Fibroblast of lung (primary cell): ENCODE measurements at regions not wholly inside any gene's neighbourhood (a gene's known extent, or its start where the extent isn't known, plus 50 kb on each side); places are given as distances from the start of the nearest gene placed in this dataset.
"Not testable (repeated sequence)": the region's sequence is repeated elsewhere in the genome, so short reads cannot be mapped to it uniquely, and the experiment has no call there.

Experiments used
- DNase-seq, 2 donors: peaks; one replicate each; pipeline versions ENCODE4 v3.0.0 to v3.0.0-alpha.2; 2010; ENCODE audit warnings: low read depth in 2 of 2
- H2AFZ ChIP-seq: 2 replicates; pipeline ENCODE4 v1.5.1; 2012; ENCODE audit warnings: low read length, control low read depth, inconsistent platforms
- H3K27ac ChIP-seq: 2 replicates; pipeline ENCODE4 v1.5.1; 2011; ENCODE audit warnings: low read length, control low read depth; ENCODE audit not compliant: insufficient read depth
- H3K27me3 ChIP-seq: 2 replicates; pipeline ENCODE4 v1.5.1; 2011; ENCODE audit warnings: mild to moderate bottlenecking, low read length; ENCODE audit not compliant: control insufficient read depth, insufficient read depth
- H3K36me3 ChIP-seq: 2 replicates; pipeline ENCODE4 v1.5.1; 2011; ENCODE audit warnings: low read length; ENCODE audit not compliant: control insufficient read depth, insufficient read depth
- H3K4me1 ChIP-seq: 2 replicates; pipeline ENCODE4 v1.5.1; 2011; ENCODE audit warnings: low read length; ENCODE audit not compliant: control insufficient read depth, insufficient read depth; ENCODE audit errors: extremely low read depth
- H3K4me2 ChIP-seq: 2 replicates; pipeline ENCODE4 v1.5.1; 2011; ENCODE audit warnings: low read length, control low read depth; ENCODE audit not compliant: insufficient read depth; ENCODE audit errors: extremely low read depth
- H3K4me3 ChIP-seq, 4 experiments: fragments of 200-600 bp in 1 of 4; sonication (generic) in 1 of 4; replicated peaks in 1 of 4; 2 replicates each; pipeline ENCODE4 v1.5.1; 2011 to 2016; ENCODE audit warnings: low read length in 4 of 4, low read depth in 3 of 4, mild to moderate bottlenecking in 3 of 4, control low read depth in 2 of 4, inconsistent platforms in 1 of 4, mixed read lengths in 1 of 4; ENCODE audit not compliant: insufficient read depth in 1 of 4; ENCODE audit errors: control extremely low read depth in 1 of 4
- H3K79me2 ChIP-seq: 2 replicates; pipeline ENCODE4 v1.5.1; 2012; ENCODE audit warnings: mild to moderate bottlenecking, low read length, inconsistent platforms; ENCODE audit not compliant: control insufficient read depth, insufficient read depth
- H3K9ac ChIP-seq: 2 replicates; pipeline ENCODE4 v1.5.1; 2011; ENCODE audit warnings: mild to moderate bottlenecking, low read length, control low read depth; ENCODE audit not compliant: insufficient read depth
- H3K9me3 ChIP-seq: 2 replicates; pipeline ENCODE4 v1.5.1; 2012; ENCODE audit warnings: low read depth, low read length; ENCODE audit not compliant: control insufficient read depth, insufficient read depth
- H4K20me1 ChIP-seq: 2 replicates; pipeline ENCODE4 v1.5.1; 2011; ENCODE audit warnings: low read length; ENCODE audit not compliant: control insufficient read depth, insufficient read depth; ENCODE audit errors: extremely low read depth
- EZH2 ChIP-seq: IDR thresholded peaks from 2 replicates; pipeline ENCODE4 v1.5.1; 2012; ENCODE audit warnings: low read length, control low read depth, mild to moderate bottlenecking; ENCODE audit errors: missing control alignments
- TF ChIP-seq, protein P1 (sequence below), 2 donors: IDR thresholded peaks in 1 of 2; conservative IDR thresholded peaks in 1 of 2; 1 replicate in 1 of 2; 2 replicates in 1 of 2; pipeline ENCODE4 v1.5.1; 2011 to 2012; ENCODE audit warnings: low read length in 2 of 2, control low read depth in 1 of 2, inconsistent platforms in 1 of 2, low read depth in 1 of 2, mild to moderate bottlenecking in 1 of 2

DNA sequence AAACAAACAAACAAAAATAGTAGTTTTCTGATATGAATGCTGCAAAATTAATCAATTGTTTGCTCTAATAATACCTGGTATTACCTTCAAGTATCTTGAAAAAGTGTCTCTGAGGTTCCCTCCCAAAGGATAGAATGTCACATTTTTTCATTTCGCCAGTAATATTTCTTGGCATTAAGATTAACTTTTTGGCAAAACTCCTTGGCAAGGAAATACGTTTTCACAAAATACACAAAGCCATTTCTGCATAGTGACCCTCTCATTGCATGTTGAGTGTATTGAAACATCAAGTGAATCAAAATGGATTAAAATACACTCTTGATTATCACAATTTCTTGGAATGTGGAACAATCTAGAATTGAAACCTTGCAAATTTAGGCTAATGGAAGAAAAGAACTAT is 230.5 kb downstream of the ATPSCKMT start:
- H3K27me3 ChIP-seq: no peaks in the 10 kb centered on the region
- no peak for DNase-seq
- no peak overlapping the region for H3K4me2 ChIP-seq

DNA sequence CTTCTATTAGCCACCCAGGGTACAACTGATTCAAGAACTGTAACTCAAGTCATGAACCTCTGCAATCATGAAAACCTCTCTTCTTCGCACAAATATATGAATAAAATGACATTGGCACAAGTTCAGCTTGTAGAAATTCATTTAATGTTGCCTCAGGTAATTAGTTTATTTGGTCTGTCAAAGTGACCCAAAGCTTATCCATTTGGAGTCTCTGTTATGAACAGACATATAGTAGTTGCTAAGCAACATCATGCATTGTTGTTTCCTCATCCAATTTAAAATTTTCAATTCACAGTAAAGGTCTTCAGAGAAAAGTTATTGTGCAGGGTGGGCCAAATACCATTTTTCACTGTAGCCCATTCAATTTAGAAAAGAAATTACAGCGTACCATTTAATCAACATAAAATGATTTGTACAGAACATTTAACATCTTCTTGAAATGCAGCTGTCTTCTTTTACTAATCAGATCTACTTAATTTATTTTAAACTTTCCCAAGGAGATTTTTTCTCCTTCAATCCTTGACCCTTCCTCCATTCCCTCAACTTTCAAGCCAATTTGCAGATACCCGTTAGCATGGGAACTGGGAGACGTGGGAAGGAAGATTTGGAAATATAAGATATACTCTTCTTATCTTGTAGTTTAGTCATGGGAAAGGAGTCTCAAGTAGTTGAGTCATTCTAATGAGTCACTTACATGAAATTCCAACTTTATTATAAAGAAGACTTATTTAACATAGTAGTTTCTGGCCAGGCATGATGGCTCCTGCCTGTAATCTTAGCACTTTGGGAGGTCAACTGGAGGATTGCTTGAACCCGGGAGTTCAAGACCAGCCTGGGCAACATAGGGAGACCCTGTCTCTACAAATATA is 231.3 kb downstream of the ATPSCKMT start:
- Histone ChIP-seq H3K4me2 (no peak overlapping the region), H2AFZ (no peak overlapping the region), H3K9me3 (no peaks in the 10 kb centered on the region), H3K27ac (peak overlapping the region; percentile 13), H3K4me1 (no peaks in the 10 kb centered on the region), H3K4me3 (no peak overlapping the region), H3K27me3 (no peaks in the 10 kb centered on the region), H3K79me2 (no peaks in the 10 kb centered on the region), H3K9ac (no peak overlapping the region), H3K36me3 (no peaks in the 10 kb centered on the region), H4K20me1 (no peaks in the 10 kb centered on the region)
- TF ChIP-seq, protein P1, sequence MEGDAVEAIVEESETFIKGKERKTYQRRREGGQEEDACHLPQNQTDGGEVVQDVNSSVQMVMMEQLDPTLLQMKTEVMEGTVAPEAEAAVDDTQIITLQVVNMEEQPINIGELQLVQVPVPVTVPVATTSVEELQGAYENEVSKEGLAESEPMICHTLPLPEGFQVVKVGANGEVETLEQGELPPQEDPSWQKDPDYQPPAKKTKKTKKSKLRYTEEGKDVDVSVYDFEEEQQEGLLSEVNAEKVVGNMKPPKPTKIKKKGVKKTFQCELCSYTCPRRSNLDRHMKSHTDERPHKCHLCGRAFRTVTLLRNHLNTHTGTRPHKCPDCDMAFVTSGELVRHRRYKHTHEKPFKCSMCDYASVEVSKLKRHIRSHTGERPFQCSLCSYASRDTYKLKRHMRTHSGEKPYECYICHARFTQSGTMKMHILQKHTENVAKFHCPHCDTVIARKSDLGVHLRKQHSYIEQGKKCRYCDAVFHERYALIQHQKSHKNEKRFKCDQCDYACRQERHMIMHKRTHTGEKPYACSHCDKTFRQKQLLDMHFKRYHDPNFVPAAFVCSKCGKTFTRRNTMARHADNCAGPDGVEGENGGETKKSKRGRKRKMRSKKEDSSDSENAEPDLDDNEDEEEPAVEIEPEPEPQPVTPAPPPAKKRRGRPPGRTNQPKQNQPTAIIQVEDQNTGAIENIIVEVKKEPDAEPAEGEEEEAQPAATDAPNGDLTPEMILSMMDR (conservative IDR thresholded peaks at IDR 0.05 in 1 of 2, IDR thresholded peaks at IDR 0.05 in 1 of 2; ENCODE audit: low read depth in 1 of 2, low read length in 2 of 2): no peak
- no peak for TF ChIP-seq EZH2
- peak; percentile 91 to 96 for DNase-seq

More for the DNA sequence above, 230.5 kb downstream of the ATPSCKMT start:
- H3K27ac ChIP-seq: no peak overlapping the region
- H4K20me1 ChIP-seq: no peaks in the 10 kb centered on the region
- no peaks in the 10 kb centered on the region for H3K79me2 ChIP-seq
- H3K36me3 ChIP-seq: no peaks in the 10 kb centered on the region
- no peak overlapping the region for H3K9ac ChIP-seq
- H3K9me3 ChIP-seq: no peaks in the 10 kb centered on the region
- TF ChIP-seq, protein P1 (conservative IDR thresholded peaks at IDR 0.05 in 1 of 2, IDR thresholded peaks at IDR 0.05 in 1 of 2; ENCODE audit: low read depth in 1 of 2, low read length in 2 of 2): no peak
- no peak for TF ChIP-seq EZH2
- H2AFZ ChIP-seq: no peak overlapping the region
- no peak overlapping the region for H3K4me3 ChIP-seq
- H3K4me1 ChIP-seq: no peaks in the 10 kb centered on the region

DNA sequence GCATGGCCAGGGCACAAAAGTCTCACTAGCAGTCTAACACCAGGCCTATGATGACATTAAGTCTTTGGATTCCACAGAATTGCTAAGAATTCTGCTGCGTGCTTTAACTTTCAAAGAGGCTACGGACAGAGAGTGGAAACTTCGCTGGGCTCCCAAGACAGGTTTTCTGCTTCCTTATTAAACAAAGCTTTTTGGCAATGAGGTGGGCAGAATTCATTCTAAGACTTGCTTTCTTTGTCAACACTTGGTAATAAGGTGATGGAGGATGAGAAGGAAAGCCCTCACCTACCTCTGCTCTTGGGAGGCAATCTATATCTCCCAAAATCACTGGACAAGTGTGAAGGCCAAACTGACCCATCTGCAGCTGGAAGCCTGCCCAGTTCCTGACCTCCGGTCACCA is 231.9 kb downstream of the ATPSCKMT start:
- no peak for DNase-seq
- TF ChIP-seq, protein P1 (conservative IDR thresholded peaks at IDR 0.05 in 1 of 2, IDR thresholded peaks at IDR 0.05 in 1 of 2; ENCODE audit: low read depth in 1 of 2, low read length in 2 of 2): no peak
- TF ChIP-seq EZH2: no peak

DNA sequence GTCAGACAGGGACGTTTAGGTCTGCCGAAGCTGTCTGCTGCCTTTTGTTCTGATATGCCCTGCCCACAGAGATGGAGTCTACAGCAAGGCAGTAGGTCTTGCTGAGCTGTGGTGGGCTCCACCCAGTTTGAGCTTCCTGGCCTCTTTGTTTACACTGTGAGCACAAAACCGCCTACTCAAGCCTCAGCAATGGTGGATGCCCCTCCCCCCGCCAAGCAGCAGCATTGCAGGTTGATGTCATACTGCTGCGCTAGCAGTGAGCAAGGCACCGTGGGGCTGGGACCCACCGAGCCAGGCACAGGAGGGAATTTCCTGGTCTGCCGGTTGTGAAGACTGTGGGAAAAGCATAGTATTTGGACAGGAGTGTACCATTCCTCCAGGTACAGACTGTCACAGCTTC is 233.1 kb downstream of the ATPSCKMT start:
- not testable (repeated sequence) for H3K79me2 ChIP-seq, H3K36me3 ChIP-seq, H3K27ac ChIP-seq, H2AFZ ChIP-seq, H3K4me3 ChIP-seq, H3K27me3 ChIP-seq, H3K9me3 ChIP-seq, H4K20me1 ChIP-seq, H3K9ac ChIP-seq, H3K4me1 ChIP-seq, H3K4me2 ChIP-seq
- DNase-seq: peak; percentile 39 to 66

More for the DNA sequence above, 231.9 kb downstream of the ATPSCKMT start:
- H3K4me2 ChIP-seq: no peak overlapping the region
- H3K4me3 ChIP-seq: no peak overlapping the region
- H4K20me1 ChIP-seq: no peaks in the 10 kb centered on the region
- no peak overlapping the region for H3K9ac ChIP-seq
- H3K79me2 ChIP-seq: no peaks in the 10 kb centered on the region
- H3K27ac ChIP-seq: no peak overlapping the region
- no peaks in the 10 kb centered on the region for H3K9me3 ChIP-seq
- H3K27me3 ChIP-seq: no peaks in the 10 kb centered on the region
- H2AFZ ChIP-seq: no peak overlapping the region
- H3K4me1 ChIP-seq: no peaks in the 10 kb centered on the region
- no peaks in the 10 kb centered on the region for H3K36me3 ChIP-seq
